K562 (cell line): ENCODE measurements at regions not wholly inside any gene's neighbourhood (a gene's known extent, or its start where the extent isn't known, plus 50 kb on each side); places are given as distances from the start of the nearest gene placed in this dataset.

Experiments
- NR3C1 ChIP-seq: sonication (generic); formaldehyde crosslinking; IDR thresholded peaks from 2 replicates; pipeline ENCODE4 v1.8.1; 2022; ENCODE audit warnings: missing genetic modification reagents
- PRPF4 ChIP-seq: fragments of 200-400 bp; formaldehyde crosslinking; IDR thresholded peaks from one replicate; pipeline ENCODE4 v1.6.1; 2017; ENCODE audit warnings: low read length, low read depth, mild to moderate bottlenecking; ENCODE audit not compliant: insufficient read depth, poor library complexity, severe bottlenecking
- THAP7 ChIP-seq: fragments of 250-450 bp; sonication (Bioruptor Pico); IDR thresholded peaks from 2 replicates; pipeline ENCODE4 v1.5.0; 2021
- ZNF431 ChIP-seq: sonication (generic); formaldehyde crosslinking; IDR thresholded peaks from 2 replicates; pipeline ENCODE4 v1.8.0; 2022; ENCODE audit warnings: mild to moderate bottlenecking, missing genetic modification reagents
- TF ChIP-seq, protein P1 (sequence below): fragments of 200-600 bp; sonication (generic); IDR thresholded peaks from one replicate; pipeline ENCODE4 v1.6.1; 2012; ENCODE audit warnings: mild to moderate bottlenecking, low read depth, low read length, inconsistent platforms
- TF ChIP-seq, protein P2 (sequence below): sonication (generic); formaldehyde crosslinking; IDR thresholded peaks from 2 replicates; pipeline ENCODE4 v1.8.1; 2023; ENCODE audit warnings: mild to moderate bottlenecking, missing genetic modification reagents
- TF ChIP-seq, protein P3 (sequence below): fragments of 250-450 bp; sonication (Bioruptor Pico); IDR thresholded peaks from 2 replicates; pipeline ENCODE4 v1.8.0; 2022; ENCODE audit warnings: moderate library complexity, mild to moderate bottlenecking, inconsistent platforms
- TF ChIP-seq, protein P4 (sequence below): IDR thresholded peaks from 2 replicates; pipeline ENCODE4 v1.6.1; 2011; ENCODE audit not compliant: insufficient read length; ENCODE audit errors: extremely low read depth

DNA sequence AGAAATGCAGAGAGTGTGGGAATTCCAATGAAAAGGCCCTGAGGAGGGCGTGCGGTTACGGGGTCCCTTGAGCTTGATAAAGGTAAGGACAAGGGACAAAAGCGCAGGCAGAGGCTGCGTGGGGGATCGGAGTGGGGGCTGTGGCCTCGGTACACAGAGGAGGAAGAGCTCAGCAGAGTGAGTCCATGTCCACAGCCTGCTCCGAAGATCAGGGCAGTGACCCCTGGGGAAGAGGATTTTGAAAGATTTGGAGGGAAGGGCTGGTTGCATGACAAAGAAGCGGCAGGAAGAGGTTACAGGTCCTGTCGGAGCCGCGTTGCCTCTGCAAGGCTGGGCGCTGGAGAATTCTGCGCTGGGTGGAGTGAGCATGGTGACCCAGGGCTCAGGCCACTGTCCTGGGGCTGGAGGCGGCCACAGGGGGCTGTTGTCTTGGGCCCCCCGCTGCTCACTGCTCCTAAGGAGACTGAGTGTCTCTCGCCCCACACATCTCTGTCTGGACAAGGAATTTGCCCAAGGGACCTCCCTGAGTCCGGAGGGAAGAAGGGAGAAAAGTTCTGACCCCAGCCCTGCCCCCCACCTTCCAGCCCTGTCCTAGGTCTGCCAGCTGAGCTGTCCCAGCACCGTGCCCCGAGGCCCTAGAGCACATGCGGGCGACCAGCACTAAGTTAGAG is 69.8 kb upstream of the INSIG1 start (continued):
- TF ChIP-seq, protein P1, sequence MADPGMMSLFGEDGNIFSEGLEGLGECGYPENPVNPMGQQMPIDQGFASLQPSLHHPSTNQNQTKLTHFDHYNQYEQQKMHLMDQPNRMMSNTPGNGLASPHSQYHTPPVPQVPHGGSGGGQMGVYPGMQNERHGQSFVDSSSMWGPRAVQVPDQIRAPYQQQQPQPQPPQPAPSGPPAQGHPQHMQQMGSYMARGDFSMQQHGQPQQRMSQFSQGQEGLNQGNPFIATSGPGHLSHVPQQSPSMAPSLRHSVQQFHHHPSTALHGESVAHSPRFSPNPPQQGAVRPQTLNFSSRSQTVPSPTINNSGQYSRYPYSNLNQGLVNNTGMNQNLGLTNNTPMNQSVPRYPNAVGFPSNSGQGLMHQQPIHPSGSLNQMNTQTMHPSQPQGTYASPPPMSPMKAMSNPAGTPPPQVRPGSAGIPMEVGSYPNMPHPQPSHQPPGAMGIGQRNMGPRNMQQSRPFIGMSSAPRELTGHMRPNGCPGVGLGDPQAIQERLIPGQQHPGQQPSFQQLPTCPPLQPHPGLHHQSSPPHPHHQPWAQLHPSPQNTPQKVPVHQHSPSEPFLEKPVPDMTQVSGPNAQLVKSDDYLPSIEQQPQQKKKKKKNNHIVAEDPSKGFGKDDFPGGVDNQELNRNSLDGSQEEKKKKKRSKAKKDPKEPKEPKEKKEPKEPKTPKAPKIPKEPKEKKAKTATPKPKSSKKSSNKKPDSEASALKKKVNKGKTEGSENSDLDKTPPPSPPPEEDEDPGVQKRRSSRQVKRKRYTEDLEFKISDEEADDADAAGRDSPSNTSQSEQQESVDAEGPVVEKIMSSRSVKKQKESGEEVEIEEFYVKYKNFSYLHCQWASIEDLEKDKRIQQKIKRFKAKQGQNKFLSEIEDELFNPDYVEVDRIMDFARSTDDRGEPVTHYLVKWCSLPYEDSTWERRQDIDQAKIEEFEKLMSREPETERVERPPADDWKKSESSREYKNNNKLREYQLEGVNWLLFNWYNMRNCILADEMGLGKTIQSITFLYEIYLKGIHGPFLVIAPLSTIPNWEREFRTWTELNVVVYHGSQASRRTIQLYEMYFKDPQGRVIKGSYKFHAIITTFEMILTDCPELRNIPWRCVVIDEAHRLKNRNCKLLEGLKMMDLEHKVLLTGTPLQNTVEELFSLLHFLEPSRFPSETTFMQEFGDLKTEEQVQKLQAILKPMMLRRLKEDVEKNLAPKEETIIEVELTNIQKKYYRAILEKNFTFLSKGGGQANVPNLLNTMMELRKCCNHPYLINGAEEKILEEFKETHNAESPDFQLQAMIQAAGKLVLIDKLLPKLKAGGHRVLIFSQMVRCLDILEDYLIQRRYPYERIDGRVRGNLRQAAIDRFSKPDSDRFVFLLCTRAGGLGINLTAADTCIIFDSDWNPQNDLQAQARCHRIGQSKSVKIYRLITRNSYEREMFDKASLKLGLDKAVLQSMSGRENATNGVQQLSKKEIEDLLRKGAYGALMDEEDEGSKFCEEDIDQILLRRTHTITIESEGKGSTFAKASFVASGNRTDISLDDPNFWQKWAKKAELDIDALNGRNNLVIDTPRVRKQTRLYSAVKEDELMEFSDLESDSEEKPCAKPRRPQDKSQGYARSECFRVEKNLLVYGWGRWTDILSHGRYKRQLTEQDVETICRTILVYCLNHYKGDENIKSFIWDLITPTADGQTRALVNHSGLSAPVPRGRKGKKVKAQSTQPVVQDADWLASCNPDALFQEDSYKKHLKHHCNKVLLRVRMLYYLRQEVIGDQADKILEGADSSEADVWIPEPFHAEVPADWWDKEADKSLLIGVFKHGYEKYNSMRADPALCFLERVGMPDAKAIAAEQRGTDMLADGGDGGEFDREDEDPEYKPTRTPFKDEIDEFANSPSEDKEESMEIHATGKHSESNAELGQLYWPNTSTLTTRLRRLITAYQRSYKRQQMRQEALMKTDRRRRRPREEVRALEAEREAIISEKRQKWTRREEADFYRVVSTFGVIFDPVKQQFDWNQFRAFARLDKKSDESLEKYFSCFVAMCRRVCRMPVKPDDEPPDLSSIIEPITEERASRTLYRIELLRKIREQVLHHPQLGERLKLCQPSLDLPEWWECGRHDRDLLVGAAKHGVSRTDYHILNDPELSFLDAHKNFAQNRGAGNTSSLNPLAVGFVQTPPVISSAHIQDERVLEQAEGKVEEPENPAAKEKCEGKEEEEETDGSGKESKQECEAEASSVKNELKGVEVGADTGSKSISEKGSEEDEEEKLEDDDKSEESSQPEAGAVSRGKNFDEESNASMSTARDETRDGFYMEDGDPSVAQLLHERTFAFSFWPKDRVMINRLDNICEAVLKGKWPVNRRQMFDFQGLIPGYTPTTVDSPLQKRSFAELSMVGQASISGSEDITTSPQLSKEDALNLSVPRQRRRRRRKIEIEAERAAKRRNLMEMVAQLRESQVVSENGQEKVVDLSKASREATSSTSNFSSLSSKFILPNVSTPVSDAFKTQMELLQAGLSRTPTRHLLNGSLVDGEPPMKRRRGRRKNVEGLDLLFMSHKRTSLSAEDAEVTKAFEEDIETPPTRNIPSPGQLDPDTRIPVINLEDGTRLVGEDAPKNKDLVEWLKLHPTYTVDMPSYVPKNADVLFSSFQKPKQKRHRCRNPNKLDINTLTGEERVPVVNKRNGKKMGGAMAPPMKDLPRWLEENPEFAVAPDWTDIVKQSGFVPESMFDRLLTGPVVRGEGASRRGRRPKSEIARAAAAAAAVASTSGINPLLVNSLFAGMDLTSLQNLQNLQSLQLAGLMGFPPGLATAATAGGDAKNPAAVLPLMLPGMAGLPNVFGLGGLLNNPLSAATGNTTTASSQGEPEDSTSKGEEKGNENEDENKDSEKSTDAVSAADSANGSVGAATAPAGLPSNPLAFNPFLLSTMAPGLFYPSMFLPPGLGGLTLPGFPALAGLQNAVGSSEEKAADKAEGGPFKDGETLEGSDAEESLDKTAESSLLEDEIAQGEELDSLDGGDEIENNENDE = no peak
- TF ChIP-seq, protein P2, sequence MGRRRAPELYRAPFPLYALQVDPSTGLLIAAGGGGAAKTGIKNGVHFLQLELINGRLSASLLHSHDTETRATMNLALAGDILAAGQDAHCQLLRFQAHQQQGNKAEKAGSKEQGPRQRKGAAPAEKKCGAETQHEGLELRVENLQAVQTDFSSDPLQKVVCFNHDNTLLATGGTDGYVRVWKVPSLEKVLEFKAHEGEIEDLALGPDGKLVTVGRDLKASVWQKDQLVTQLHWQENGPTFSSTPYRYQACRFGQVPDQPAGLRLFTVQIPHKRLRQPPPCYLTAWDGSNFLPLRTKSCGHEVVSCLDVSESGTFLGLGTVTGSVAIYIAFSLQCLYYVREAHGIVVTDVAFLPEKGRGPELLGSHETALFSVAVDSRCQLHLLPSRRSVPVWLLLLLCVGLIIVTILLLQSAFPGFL (CRISPR knock-in tag) = no peak
- TF ChIP-seq ZNF431 (CRISPR knock-in tag) (no peak), NR3C1 (no peak), PRPF4 (no peak), THAP7 (CRISPR knock-in tag) (no peak)
- TF ChIP-seq, protein P3, sequence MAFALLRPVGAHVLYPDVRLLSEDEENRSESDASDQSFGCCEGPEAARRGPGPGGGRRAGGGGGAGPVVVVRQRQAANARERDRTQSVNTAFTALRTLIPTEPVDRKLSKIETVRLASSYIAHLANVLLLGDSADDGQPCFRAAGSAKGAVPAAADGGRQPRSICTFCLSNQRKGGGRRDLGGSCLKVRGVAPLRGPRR (CRISPR knock-in tag) = no peak
- TF ChIP-seq, protein P4, sequence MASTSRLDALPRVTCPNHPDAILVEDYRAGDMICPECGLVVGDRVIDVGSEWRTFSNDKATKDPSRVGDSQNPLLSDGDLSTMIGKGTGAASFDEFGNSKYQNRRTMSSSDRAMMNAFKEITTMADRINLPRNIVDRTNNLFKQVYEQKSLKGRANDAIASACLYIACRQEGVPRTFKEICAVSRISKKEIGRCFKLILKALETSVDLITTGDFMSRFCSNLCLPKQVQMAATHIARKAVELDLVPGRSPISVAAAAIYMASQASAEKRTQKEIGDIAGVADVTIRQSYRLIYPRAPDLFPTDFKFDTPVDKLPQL = no peak
